Transverse colon (tissue), 4 donors: ENCODE measurements at regions not wholly inside any gene's neighbourhood (a gene's known extent, or its start where the extent isn't known, plus 50 kb on each side); places are given as distances from the start of the nearest gene placed in this dataset.

Experiments used
- DNase-seq: peaks from one replicate; pipeline ENCODE4 v3.0.0-alpha.2; 2019
- H3K27ac ChIP-seq, 4 donors: fragments of 200-600 bp; sonication (generic); 2 replicates each; pipeline ENCODE4 v1.5.1; 2016 to 2018; ENCODE audit warnings: inconsistent platforms in 4 of 4
- H3K27me3 ChIP-seq: fragments of 200-600 bp; sonication (generic); 2 replicates; pipeline ENCODE4 v1.5.1; 2017; ENCODE audit warnings: inconsistent platforms
- H3K36me3 ChIP-seq, 4 donors: fragments of 200-600 bp; sonication (generic); 2 replicates each; pipeline ENCODE4 v1.5.1; 2017 to 2019; ENCODE audit warnings: inconsistent platforms in 4 of 4
- H3K4me1 ChIP-seq, 4 donors: fragments of 200-600 bp; sonication (generic); 2 replicates each; pipeline ENCODE4 v1.5.1; 2017 to 2020; ENCODE audit warnings: inconsistent platforms in 4 of 4
- H3K4me3 ChIP-seq, 4 donors: fragments of 200-600 bp; sonication (generic); 1 replicate in 1 of 4; 2 replicates in 3 of 4; pipeline versions ENCODE4 v1.5.1 to v1.6.1; 2017 to 2019; ENCODE audit warnings: inconsistent platforms in 4 of 4
- H3K9me3 ChIP-seq, 2 donors: fragments of 200-600 bp; sonication (generic); 2 replicates each; pipeline ENCODE4 v1.5.1; 2017 to 2019; ENCODE audit warnings: inconsistent platforms in 2 of 2
- CTCF ChIP-seq, 5 experiments: fragments of 200-600 bp in 3 of 5; fragments of 450-650 bp in 2 of 5; sonication (generic) in 3 of 5; IDR thresholded peaks; 1 replicate in 2 of 5; 2 replicates in 3 of 5; pipeline ENCODE4 v1.5.1; 2016 to 2017; ENCODE audit warnings: antibody characterized with exemption in 5 of 5, inconsistent platforms in 3 of 5, mild to moderate bottlenecking in 2 of 5, moderate library complexity in 1 of 5
- EP300 ChIP-seq: sonication (generic); formaldehyde crosslinking; IDR thresholded peaks from one replicate; pipeline ENCODE4 v1.6.1; 2017; ENCODE audit warnings: antibody characterized with exemption, low read depth
- POLR2A ChIP-seq: fragments of 450-650 bp; IDR thresholded peaks from one replicate; pipeline ENCODE4 v1.6.1; 2016; ENCODE audit warnings: antibody characterized with exemption, mild to moderate bottlenecking, moderate library complexity
- POLR2AphosphoS5 ChIP-seq, 3 donors: sonication (generic); formaldehyde crosslinking; IDR thresholded peaks; one replicate each; pipeline ENCODE4 v1.6.1; 2016; ENCODE audit warnings: antibody characterized with exemption in 3 of 3
- WGBS, 2 donors: methylation state at CpG; one replicate each; pipeline ENCODE4 v1.1.5; 2018; ENCODE audit warnings: low coverage in 1 of 2; 5-methylcytosine and 5-hydroxymethylcytosine counted together
- in situ Hi-C, 4 donors: fragments of 200-750 bp; cut with MboI; loops; one replicate each; pipeline versions ENCODE4 v1.15.0 to v1.15.1; 2017; ENCODE audit warnings: low sequenced_read_pairs in 3 of 4, low pct_ligation_motif_present in 1 of 4, low pct_unique_long_range_greater_than_20kb in 1 of 4
- intact Hi-C: fragments of 100-400 bp; cut with DNase I; formaldehyde crosslinking; loops from one replicate; pipeline ENCODE4 v1.15.1; 2023; ENCODE audit warnings: low total_unique reads

- DNase-seq: no peak
- no peaks in the 10 kb centered on the region for H3K4me1 ChIP-seq
- in situ Hi-C loops: no loop called here
- intact Hi-C loops: no loop called here
- no peak overlapping the region for H3K4me3 ChIP-seq
- no peak overlapping the region for H3K27ac ChIP-seq
- TF ChIP-seq POLR2A: no peak
- no peak for TF ChIP-seq CTCF (IDR thresholded peaks at IDR 0.05)
- TF ChIP-seq EP300: no peak
- no peak for TF ChIP-seq POLR2AphosphoS5 (IDR thresholded peaks at IDR 0.05)
- H3K27me3 ChIP-seq: no peaks in the 10 kb centered on the region
- no peaks in the 10 kb centered on the region for H3K36me3 ChIP-seq
- H3K9me3 ChIP-seq: no peaks in the 10 kb centered on the region
- WGBS, 2 donors: 85 to 100% methylated on average over 1 of the region's 1 CpG
Measured at GRCh38 chr4:136583567-136583966, 948.7 kb downstream of the PCDH18 start.

- no peak for DNase-seq
- H3K4me3 ChIP-seq: no peak overlapping the region
- TF ChIP-seq EP300 (no peak), POLR2A (no peak), POLR2AphosphoS5 (IDR thresholded peaks at IDR 0.05) (no peak), CTCF (IDR thresholded peaks at IDR 0.05) (no peak)
- no peaks in the 10 kb centered on the region for H3K9me3 ChIP-seq
- intact Hi-C loops: no loop called here
- H3K36me3 ChIP-seq: no peaks in the 10 kb centered on the region
- no peaks in the 10 kb centered on the region for H3K27me3 ChIP-seq
- no peak overlapping the region for H3K27ac ChIP-seq
- in situ Hi-C loops: no loop called here
- H3K4me1 ChIP-seq: no peaks in the 10 kb centered on the region
Measured at GRCh38 chr4:136581119-136581518, 951.2 kb downstream of the PCDH18 start.

- Histone ChIP-seq H3K9me3 (no peaks in the 10 kb centered on the region), H3K27me3 (no peaks in the 10 kb centered on the region), H3K27ac (no peak overlapping the region), H3K4me3 (no peak overlapping the region), H3K4me1 (no peaks in the 10 kb centered on the region), H3K36me3 (no peaks in the 10 kb centered on the region)
- TF ChIP-seq CTCF (IDR thresholded peaks at IDR 0.05): no peak
- TF ChIP-seq EP300: no peak
- no peak for TF ChIP-seq POLR2AphosphoS5 (IDR thresholded peaks at IDR 0.05)
- TF ChIP-seq POLR2A: no peak
- in situ Hi-C loops: no loop called here
- intact Hi-C loops: no loop called here
- no peak for DNase-seq
Measured at GRCh38 chr4:136575146-136575545, 957.1 kb downstream of the PCDH18 start.

GRCh38 chr4:136573460-136573859, 958.8 kb downstream of the PCDH18 start:
- 77 to 84% methylated on average over 4 of the region's 4 CpGs for WGBS, 2 donors
- Histone ChIP-seq H3K4me1 (no peaks in the 10 kb centered on the region), H3K9me3 (no peaks in the 10 kb centered on the region), H3K27ac (no peak overlapping the region), H3K36me3 (no peaks in the 10 kb centered on the region), H3K27me3 (no peaks in the 10 kb centered on the region), H3K4me3 (no peak overlapping the region)
- TF ChIP-seq CTCF (IDR thresholded peaks at IDR 0.05): no peak
- no peak for TF ChIP-seq POLR2A
- no peak for TF ChIP-seq EP300
- in situ Hi-C loops: no loop called here
- intact Hi-C loops: no loop called here
- DNase-seq: no peak
